ENCODE measurements at regions not wholly inside any gene's neighbourhood (a gene's known extent, or its start where the extent isn't known, plus 50 kb on each side); places are given as distances from the start of the nearest gene placed in this dataset.

- DNase-seq (ENCODE audit: low spot score), result no peak
Observed at GRCh38 chr5:54743581-54743980, 226.0 kb downstream of the SNX18 start.

- no peak for DNase-seq (ENCODE audit: low spot score)
Observed at GRCh38 chr5:54742417-54742891, 224.9 kb downstream of the SNX18 start.

- DNase-seq (ENCODE audit: low spot score), result no peak
Observed at GRCh38 chr5:54741711-54742110, 224.2 kb downstream of the SNX18 start.

DNA sequence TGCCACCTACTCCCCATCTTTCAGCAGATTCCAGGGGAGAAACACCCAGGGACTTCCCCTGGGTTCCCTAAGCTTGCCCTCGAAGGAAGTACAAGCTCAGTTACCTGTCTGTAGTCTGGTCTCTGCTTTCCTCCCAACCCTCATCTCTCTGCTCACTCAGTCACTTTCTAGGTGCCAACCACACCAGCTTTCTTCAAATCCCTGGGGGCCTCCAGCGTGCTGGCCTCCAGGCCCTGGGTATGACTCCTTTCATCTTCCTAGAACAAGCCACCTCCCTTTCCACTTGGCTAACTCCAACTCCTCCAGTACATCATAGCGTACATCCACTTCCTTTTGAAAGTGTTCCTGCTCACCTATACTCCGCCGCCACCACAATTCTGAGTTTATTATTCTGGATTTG, 222.6 kb downstream of the SNX18 start:
- DNase-seq (ENCODE audit: low spot score), result no peak

DNA sequence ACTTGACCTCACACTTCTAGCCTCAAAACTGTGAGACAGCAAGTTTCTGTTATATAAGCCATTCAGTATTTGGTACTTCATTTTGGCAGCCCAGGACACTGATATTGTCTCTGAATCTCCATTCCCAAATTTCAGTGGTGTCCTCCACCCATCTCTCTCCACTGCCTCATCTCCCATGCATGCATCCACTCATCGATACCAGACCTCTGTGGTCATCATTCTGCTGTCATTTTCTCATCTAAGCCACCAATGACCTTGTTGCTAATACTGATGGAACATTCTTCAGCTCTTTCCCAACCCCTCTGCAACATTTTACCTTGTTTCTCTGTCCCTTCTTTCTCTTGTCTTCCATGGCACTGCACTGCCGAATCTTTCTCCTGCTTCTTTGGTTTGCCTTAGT, 221.8 kb downstream of the SNX18 start:
- DNase-seq (ENCODE audit: low spot score), result no peak

DNA sequence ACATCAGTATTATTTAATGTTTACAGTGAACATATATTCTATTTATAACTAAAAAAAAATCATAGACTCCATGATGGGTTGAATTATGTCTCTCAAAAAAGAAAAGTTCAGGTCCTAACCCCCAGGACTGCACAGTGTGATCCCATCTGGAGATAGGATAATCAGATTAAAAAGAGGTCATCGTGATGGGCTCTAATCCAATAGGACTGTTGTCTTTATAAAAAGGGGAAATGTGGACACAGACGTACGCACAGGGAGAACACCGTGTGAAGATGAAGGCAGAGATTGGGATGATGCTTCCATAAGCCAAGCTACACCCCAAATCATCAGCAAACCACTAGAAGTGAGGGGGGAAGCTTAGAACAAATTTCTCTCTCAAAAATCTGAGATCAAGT, 221.4 kb downstream of the SNX18 start:
- no peak for DNase-seq (ENCODE audit: low spot score)

GRCh38 chr5:54738118-54738972, 220.8 kb downstream of the SNX18 start:
- no peak for DNase-seq (ENCODE audit: low spot score)

GRCh38 chr5:54736003-54736797, 218.6 kb downstream of the SNX18 start:
- no peak for DNase-seq (ENCODE audit: low spot score)

DNA sequence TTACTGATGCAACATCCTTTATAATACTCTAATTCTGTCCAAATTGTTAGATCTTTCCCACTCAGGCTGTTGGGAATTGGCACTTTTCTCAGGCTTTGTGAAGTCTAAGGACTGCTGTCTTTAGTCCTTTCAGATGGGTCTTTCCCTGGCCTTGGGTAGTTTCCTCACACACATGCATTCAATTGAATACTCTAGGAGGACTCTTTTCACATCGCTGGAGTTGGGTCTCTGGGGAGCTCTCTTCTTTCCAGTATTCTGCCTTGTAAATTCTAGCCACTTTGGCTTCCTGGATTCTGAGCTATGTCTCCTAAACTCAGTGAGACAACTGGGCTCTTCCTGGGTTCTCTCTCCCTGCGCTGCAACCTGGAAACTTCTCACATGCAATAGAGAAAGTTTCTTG, 215.5 kb downstream of the SNX18 start:
- no peak for DNase-seq (ENCODE audit: low spot score)

- DNase-seq (ENCODE audit: low spot score), result no peak
Observed at GRCh38 chr5:54732108-54732507, 214.5 kb downstream of the SNX18 start.

- no peak for DNase-seq (ENCODE audit: low spot score)
Observed at GRCh38 chr5:54728588-54728915, 211.0 kb downstream of the SNX18 start.

DNA sequence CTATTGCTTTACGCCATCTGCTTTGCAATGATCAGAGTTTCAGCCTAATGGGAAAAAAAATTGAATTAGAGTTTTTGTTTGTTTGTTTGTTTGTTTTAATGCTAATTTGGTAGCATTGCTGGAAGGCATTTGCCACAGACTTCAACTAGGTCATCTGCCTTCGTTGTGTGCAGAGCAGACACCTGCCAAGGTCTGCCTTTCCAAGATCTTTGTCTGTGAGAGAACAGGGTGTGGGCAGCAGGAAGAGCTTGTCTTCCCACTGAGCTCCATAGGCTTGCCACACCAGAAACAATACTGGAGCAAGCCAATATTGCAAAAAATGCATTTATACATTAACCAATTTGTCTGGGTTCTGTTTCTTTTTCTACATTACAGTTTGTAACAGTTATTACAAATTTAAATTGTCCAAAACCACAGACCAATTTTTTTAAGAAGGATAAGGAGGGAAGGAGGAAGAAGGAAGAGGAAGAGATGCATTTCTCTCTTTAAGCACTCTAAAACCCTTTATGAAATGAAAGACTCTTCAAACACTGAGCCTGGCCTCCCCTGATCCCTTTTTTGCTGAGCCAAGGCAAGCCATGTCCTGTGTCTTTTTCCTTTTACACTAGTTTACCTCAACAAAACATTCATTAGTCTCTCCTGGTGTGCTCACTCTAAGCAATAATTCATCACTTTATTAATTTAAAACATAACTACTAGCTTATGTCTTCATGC, 210.5 kb downstream of the SNX18 start:
- DNase-seq (ENCODE audit: low spot score), result no peak

- no peak for DNase-seq (ENCODE audit: low spot score)
Observed at GRCh38 chr5:54725391-54726280, 208.1 kb downstream of the SNX18 start.

DNA sequence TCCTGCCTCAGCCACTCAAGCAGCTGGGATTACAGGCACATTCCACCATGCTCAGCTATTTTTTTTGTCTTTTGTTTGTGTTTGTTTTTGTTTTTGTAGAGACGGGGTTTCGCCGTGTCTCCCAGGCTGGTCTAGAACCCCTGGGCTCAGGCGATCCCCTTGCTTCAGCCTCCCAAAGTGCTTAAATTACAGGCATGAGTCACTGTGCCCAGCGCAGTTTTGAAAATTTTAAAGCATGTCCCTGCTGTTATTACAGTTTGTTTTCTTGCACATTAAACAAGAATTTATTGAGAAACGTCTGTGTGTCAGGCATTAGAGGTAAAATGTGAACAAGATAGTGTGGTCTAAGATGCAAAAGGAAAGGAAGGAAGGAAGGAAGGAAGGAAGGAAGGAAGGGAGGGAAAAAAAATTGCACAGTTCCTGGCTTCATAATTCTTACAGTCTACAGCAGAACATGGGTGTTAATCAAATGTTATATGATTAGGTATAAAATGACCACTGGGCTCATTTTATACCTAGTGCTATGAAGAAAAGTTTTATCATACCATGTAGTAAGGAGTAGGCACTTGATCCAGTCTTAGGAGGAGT, 205.4 kb downstream of the SNX18 start:
- no peak for DNase-seq (ENCODE audit: low spot score)

DNA sequence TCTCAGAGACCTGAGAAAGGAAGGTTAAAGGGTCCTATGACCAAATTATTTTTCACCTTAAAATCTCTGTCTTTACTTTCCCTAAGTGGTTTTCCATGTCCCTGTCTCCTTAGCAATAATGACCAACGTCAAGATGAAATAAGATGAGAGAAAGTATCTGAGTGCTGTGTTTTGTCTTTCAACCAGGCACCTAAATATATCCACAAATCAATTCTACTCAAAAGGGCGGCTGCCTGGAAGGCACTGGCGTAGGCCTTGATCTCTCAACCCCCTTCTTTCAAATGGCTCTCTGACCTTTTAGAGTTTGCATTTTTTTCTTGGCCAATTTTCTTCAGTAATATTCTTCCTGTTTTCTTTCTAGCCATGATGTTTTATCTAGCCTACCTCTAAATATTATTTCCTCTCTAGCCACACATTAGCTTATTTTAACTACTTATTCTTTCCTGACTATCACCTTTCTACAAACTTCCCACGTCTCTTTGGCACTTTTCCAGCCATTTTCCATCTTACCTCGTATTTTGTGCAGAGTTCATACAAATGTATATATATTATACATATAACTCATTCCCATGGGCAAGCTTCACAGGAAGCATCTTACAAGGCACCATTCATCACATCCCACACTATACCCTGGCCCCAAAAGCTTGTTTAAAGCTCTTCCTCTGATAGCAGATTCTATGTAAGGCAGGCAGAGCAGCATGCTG, 204.5 kb downstream of the SNX18 start:
- DNase-seq (ENCODE audit: low spot score), result no peak

DNA sequence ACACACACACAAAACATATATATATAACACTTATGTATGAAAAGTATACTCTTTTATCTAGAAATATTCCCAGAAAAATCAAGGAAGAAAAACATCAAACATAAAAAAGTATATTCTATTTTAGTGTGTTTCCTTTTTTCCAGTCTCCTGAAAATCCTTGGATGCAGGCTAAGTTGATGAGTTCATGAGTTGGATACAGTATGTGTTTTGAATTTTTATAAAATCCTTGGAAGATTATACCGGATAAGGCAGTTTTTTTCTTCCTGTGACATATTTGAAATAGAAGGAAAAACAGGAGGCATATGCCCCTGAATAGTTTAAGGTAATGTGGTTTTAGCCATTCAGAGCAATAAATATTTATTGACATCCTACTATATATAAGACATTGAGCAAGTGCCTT, 203.6 kb downstream of the SNX18 start:
- no peak for DNase-seq (ENCODE audit: low spot score)

DNA sequence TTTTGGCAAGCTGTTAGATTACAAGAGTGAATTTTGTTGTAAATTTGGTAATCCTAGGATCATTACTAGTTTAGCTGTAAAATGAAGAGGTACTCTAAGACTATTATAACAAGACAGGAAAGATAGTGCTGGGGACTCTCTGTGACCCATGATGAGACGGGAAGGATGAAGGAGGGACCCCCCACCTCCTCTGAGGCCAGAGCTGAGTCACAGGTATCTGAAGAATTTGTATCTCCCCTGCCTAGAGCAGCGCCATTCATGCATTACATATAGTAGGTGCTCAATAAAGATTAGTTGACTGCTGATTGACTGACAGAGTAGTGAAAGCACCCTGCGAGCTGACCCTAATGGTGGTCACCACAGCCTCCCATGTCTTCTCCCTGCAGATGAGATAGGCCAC, 202.8 kb downstream of the SNX18 start:
- DNase-seq (ENCODE audit: low spot score), result no peak

DNA sequence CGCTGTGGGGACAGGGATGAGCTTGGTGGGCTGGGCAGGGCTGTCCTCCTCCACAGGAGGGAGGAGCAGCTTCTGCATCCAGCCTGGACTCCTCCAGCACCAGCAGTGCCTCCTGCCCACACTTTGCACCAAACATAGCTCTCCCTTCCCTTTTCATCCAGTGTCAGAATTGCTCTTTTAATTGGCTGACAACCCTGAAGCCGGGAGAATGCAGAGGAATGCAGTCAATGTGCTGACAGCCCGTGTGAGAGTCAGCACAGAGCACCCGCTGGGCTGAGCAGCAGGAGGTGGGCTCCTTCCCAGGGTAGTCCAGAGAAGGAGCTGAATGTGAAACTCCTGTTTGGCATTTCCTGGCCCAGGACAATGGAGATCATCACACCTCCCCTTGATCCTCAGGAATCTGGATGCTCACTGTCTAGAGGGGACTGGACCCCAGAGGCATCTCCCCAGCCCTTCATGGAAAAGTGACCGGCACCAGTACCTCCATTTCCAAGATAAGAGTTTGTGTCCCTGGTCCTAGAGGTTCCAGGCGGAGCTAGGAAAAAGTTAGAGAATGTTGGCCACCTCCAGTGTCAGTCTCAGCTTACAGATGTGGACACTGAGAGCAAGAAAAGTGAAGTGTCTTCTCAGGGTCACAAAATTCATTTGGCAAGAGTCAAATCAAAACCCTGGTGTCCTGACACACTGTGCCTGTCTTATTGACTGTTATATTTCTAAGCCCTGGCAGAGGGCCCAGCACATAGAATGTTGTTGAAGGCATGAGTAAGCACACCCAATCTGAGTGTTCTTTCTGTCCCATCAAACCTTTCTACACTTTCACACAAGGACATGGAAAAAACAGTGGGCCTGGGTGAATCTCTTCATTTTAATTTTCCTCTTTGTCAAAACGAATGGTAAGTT, 202.1 kb downstream of the SNX18 start:
- DNase-seq (ENCODE audit: low spot score), result no peak

- no peak for DNase-seq (ENCODE audit: low spot score)
Observed at GRCh38 chr5:54718656-54719055, 201.1 kb downstream of the SNX18 start.

DNA sequence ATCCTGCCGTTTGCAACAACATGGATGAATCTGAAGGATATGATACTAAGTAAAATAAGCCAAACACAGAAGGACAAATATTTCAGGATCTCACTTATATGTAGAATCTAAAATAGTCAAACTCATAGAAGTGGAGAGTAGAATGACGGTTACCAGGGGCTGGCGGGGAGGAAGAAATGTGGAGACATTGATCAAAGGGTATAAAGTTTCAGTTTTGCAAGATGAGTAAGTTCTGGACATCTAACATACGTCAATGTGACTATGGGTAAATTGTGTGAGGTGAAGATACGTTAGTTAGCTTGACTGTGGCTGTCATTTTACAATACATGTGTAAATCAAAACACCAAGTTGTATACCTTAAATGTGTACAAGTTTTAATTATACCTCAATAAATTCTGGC, 200.3 kb downstream of the SNX18 start:
- no peak for DNase-seq (ENCODE audit: low spot score)

Measured in putamen (tissue), 1 donor.